Gastrocnemius medialis (tissue), 4 donors: ENCODE measurements at regions not wholly inside any gene's neighbourhood (a gene's known extent, or its start where the extent isn't known, plus 50 kb on each side); places are given as distances from the start of the nearest gene placed in this dataset.

Experiments
- POLR2A ChIP-seq, 2 donors: fragments of 450-650 bp; IDR thresholded peaks; one replicate each; pipeline ENCODE4 v1.6.1; 2017; ENCODE audit warnings: antibody characterized with exemption in 2 of 2, mild to moderate bottlenecking in 2 of 2, moderate library complexity in 2 of 2
- TF ChIP-seq, protein P1 (sequence below), 5 experiments: fragments of 450-650 bp in 3 of 5; fragments of 200-600 bp in 2 of 5; sonication (generic) in 2 of 5; IDR thresholded peaks in 4 of 5; conservative IDR thresholded peaks in 1 of 5; 1 replicate in 4 of 5; 2 replicates in 1 of 5; pipeline ENCODE4 v1.5.1; 2016 to 2019; ENCODE audit warnings: antibody characterized with exemption in 5 of 5, mild to moderate bottlenecking in 3 of 5, moderate library complexity in 3 of 5

DNA sequence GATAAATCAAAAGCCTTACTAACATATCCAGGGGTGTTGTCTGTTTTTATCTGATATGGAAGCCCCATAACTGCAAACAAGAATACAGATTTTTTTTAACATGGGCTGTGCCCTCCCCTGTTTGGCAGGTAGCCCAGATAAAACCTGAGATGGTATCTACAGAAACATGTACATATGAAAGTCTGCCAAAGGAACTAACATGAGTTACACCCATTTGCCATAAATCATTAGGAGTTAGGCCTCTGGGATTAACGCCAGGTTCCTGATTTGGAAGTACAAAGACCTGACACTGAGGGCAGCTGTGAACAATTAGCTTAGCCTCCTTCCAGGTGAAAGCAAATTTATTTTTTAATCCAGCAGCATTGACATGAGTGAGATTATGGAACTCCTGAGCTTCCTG is 264.3 kb downstream of the TECRL start:
- TF ChIP-seq, protein P1, sequence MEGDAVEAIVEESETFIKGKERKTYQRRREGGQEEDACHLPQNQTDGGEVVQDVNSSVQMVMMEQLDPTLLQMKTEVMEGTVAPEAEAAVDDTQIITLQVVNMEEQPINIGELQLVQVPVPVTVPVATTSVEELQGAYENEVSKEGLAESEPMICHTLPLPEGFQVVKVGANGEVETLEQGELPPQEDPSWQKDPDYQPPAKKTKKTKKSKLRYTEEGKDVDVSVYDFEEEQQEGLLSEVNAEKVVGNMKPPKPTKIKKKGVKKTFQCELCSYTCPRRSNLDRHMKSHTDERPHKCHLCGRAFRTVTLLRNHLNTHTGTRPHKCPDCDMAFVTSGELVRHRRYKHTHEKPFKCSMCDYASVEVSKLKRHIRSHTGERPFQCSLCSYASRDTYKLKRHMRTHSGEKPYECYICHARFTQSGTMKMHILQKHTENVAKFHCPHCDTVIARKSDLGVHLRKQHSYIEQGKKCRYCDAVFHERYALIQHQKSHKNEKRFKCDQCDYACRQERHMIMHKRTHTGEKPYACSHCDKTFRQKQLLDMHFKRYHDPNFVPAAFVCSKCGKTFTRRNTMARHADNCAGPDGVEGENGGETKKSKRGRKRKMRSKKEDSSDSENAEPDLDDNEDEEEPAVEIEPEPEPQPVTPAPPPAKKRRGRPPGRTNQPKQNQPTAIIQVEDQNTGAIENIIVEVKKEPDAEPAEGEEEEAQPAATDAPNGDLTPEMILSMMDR (IDR thresholded peaks at IDR 0.05 in 4 of 5, conservative IDR thresholded peaks at IDR 0.05 in 1 of 5) = no peak
- no peak for TF ChIP-seq POLR2A (IDR thresholded peaks at IDR 0.05)
